ENCODE measurements at regions not wholly inside any gene's neighbourhood (a gene's known extent, or its start where the extent isn't known, plus 50 kb on each side); places are given as distances from the start of the nearest gene placed in this dataset.

DNA sequence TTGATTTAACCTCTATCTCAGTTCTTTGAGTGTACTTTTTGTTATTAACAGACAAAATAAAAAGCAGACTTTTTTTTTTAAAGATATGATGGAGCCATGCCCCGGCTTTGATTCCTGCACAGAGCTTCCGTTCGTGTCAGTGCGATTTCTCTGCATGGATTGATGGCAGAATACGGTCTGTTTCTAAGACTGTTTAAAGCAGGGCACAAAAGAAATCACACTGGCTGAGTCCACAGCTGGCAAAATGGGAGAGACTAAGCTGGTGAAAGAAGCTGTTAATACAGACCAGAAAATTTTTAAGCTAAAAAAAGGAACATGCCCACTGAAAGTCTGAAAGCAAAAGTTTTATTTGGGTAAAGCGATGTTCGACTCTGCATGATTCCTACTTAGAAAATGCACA, 501.4 kb upstream of the WWC1 start:
- Mint-ChIP-seq H3K27me3 (ENCODE audit: low read depth) (no peaks in the 10 kb centered on the region), H3K9me3 (peaks cover 3% of the 10 kb centered on the region), H3K36me3 (no peaks in the 10 kb centered on the region), H3K27ac (no peak overlapping the region), H3K4me3 (no peak overlapping the region), H3K4me1 (peaks cover 24% of the 10 kb centered on the region)
- TF ChIP-seq, protein P1, sequence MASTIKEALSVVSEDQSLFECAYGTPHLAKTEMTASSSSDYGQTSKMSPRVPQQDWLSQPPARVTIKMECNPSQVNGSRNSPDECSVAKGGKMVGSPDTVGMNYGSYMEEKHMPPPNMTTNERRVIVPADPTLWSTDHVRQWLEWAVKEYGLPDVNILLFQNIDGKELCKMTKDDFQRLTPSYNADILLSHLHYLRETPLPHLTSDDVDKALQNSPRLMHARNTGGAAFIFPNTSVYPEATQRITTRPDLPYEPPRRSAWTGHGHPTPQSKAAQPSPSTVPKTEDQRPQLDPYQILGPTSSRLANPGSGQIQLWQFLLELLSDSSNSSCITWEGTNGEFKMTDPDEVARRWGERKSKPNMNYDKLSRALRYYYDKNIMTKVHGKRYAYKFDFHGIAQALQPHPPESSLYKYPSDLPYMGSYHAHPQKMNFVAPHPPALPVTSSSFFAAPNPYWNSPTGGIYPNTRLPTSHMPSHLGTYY (CRISPR knock-in tag; IDR thresholded peaks at IDR 0.05): no peak
- TF ChIP-seq RELA (CRISPR knock-in tag; IDR thresholded peaks at IDR 0.05; ENCODE audit: borderline replicate concordance) (no peak), OVOL2 (CRISPR knock-in tag; IDR thresholded peaks at IDR 0.05; ENCODE audit: borderline replicate concordance) (no peak), JUN (CRISPR knock-in tag; IDR thresholded peaks at IDR 0.05) (no peak), NR3C1 (CRISPR knock-in tag; conservative IDR thresholded peaks at IDR 0.05; ENCODE audit: low read depth) (no peak), SMAD3 (CRISPR knock-in tag; IDR thresholded peaks at IDR 0.05; ENCODE audit: borderline replicate concordance) (no peak), ZNF416 (CRISPR knock-in tag; IDR thresholded peaks at IDR 0.05) (no peak), TEAD1 (CRISPR knock-in tag; IDR thresholded peaks at IDR 0.05) (no peak), MYBL2 (CRISPR knock-in tag; IDR thresholded peaks at IDR 0.05) (no peak)
- TF ChIP-seq, protein P2, sequence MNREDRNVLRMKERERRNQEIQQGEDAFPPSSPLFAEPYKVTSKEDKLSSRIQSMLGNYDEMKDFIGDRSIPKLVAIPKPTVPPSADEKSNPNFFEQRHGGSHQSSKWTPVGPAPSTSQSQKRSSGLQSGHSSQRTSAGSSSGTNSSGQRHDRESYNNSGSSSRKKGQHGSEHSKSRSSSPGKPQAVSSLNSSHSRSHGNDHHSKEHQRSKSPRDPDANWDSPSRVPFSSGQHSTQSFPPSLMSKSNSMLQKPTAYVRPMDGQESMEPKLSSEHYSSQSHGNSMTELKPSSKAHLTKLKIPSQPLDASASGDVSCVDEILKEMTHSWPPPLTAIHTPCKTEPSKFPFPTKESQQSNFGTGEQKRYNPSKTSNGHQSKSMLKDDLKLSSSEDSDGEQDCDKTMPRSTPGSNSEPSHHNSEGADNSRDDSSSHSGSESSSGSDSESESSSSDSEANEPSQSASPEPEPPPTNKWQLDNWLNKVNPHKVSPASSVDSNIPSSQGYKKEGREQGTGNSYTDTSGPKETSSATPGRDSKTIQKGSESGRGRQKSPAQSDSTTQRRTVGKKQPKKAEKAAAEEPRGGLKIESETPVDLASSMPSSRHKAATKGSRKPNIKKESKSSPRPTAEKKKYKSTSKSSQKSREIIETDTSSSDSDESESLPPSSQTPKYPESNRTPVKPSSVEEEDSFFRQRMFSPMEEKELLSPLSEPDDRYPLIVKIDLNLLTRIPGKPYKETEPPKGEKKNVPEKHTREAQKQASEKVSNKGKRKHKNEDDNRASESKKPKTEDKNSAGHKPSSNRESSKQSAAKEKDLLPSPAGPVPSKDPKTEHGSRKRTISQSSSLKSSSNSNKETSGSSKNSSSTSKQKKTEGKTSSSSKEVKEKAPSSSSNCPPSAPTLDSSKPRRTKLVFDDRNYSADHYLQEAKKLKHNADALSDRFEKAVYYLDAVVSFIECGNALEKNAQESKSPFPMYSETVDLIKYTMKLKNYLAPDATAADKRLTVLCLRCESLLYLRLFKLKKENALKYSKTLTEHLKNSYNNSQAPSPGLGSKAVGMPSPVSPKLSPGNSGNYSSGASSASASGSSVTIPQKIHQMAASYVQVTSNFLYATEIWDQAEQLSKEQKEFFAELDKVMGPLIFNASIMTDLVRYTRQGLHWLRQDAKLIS (CRISPR knock-in tag; IDR thresholded peaks at IDR 0.05; ENCODE audit: borderline replicate concordance): no peak
- TF ChIP-seq, protein P3, sequence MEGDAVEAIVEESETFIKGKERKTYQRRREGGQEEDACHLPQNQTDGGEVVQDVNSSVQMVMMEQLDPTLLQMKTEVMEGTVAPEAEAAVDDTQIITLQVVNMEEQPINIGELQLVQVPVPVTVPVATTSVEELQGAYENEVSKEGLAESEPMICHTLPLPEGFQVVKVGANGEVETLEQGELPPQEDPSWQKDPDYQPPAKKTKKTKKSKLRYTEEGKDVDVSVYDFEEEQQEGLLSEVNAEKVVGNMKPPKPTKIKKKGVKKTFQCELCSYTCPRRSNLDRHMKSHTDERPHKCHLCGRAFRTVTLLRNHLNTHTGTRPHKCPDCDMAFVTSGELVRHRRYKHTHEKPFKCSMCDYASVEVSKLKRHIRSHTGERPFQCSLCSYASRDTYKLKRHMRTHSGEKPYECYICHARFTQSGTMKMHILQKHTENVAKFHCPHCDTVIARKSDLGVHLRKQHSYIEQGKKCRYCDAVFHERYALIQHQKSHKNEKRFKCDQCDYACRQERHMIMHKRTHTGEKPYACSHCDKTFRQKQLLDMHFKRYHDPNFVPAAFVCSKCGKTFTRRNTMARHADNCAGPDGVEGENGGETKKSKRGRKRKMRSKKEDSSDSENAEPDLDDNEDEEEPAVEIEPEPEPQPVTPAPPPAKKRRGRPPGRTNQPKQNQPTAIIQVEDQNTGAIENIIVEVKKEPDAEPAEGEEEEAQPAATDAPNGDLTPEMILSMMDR (IDR thresholded peaks at IDR 0.05): no peak
- TF ChIP-seq, protein P4, sequence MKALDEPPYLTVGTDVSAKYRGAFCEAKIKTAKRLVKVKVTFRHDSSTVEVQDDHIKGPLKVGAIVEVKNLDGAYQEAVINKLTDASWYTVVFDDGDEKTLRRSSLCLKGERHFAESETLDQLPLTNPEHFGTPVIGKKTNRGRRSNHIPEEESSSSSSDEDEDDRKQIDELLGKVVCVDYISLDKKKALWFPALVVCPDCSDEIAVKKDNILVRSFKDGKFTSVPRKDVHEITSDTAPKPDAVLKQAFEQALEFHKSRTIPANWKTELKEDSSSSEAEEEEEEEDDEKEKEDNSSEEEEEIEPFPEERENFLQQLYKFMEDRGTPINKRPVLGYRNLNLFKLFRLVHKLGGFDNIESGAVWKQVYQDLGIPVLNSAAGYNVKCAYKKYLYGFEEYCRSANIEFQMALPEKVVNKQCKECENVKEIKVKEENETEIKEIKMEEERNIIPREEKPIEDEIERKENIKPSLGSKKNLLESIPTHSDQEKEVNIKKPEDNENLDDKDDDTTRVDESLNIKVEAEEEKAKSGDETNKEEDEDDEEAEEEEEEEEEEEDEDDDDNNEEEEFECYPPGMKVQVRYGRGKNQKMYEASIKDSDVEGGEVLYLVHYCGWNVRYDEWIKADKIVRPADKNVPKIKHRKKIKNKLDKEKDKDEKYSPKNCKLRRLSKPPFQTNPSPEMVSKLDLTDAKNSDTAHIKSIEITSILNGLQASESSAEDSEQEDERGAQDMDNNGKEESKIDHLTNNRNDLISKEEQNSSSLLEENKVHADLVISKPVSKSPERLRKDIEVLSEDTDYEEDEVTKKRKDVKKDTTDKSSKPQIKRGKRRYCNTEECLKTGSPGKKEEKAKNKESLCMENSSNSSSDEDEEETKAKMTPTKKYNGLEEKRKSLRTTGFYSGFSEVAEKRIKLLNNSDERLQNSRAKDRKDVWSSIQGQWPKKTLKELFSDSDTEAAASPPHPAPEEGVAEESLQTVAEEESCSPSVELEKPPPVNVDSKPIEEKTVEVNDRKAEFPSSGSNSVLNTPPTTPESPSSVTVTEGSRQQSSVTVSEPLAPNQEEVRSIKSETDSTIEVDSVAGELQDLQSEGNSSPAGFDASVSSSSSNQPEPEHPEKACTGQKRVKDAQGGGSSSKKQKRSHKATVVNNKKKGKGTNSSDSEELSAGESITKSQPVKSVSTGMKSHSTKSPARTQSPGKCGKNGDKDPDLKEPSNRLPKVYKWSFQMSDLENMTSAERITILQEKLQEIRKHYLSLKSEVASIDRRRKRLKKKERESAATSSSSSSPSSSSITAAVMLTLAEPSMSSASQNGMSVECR (CRISPR knock-in tag; IDR thresholded peaks at IDR 0.05; ENCODE audit: borderline replicate concordance): no peak
- TF ChIP-seq, protein P5, sequence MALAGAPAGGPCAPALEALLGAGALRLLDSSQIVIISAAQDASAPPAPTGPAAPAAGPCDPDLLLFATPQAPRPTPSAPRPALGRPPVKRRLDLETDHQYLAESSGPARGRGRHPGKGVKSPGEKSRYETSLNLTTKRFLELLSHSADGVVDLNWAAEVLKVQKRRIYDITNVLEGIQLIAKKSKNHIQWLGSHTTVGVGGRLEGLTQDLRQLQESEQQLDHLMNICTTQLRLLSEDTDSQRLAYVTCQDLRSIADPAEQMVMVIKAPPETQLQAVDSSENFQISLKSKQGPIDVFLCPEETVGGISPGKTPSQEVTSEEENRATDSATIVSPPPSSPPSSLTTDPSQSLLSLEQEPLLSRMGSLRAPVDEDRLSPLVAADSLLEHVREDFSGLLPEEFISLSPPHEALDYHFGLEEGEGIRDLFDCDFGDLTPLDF (CRISPR knock-in tag; IDR thresholded peaks at IDR 0.05): no peak
- TF ChIP-seq, protein P6, sequence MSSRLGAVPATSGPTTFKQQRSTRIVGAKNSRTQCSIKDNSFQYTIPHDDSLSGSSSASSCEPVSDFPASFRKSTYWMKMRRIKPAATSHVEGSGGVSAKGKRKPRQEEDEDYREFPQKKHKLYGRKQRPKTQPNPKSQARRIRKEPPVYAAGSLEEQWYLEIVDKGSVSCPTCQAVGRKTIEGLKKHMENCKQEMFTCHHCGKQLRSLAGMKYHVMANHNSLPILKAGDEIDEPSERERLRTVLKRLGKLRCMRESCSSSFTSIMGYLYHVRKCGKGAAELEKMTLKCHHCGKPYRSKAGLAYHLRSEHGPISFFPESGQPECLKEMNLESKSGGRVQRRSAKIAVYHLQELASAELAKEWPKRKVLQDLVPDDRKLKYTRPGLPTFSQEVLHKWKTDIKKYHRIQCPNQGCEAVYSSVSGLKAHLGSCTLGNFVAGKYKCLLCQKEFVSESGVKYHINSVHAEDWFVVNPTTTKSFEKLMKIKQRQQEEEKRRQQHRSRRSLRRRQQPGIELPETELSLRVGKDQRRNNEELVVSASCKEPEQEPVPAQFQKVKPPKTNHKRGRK (CRISPR knock-in tag; IDR thresholded peaks at IDR 0.05; ENCODE audit: borderline replicate concordance): no peak
- ATAC-seq (no peak), DNase-seq (ENCODE audit: low spot score) (no peak)
- ChIA-PET POLR2A (no interaction called here), CTCF (no interaction called here)
